ENCODE measurements at regions not wholly inside any gene's neighbourhood (a gene's known extent, or its start where the extent isn't known, plus 50 kb on each side); places are given as distances from the start of the nearest gene placed in this dataset.
"Not testable (repeated sequence)": the region's sequence is repeated elsewhere in the genome, so short reads cannot be mapped to it uniquely, and the experiment has no call there.

- TF ChIP-seq, protein P1, sequence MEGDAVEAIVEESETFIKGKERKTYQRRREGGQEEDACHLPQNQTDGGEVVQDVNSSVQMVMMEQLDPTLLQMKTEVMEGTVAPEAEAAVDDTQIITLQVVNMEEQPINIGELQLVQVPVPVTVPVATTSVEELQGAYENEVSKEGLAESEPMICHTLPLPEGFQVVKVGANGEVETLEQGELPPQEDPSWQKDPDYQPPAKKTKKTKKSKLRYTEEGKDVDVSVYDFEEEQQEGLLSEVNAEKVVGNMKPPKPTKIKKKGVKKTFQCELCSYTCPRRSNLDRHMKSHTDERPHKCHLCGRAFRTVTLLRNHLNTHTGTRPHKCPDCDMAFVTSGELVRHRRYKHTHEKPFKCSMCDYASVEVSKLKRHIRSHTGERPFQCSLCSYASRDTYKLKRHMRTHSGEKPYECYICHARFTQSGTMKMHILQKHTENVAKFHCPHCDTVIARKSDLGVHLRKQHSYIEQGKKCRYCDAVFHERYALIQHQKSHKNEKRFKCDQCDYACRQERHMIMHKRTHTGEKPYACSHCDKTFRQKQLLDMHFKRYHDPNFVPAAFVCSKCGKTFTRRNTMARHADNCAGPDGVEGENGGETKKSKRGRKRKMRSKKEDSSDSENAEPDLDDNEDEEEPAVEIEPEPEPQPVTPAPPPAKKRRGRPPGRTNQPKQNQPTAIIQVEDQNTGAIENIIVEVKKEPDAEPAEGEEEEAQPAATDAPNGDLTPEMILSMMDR (IDR thresholded peaks at IDR 0.05), result no peak
- Histone ChIP-seq H3K27me3 (no peaks in the 10 kb centered on the region), H3K4me1 (no peaks in the 10 kb centered on the region), H3K27ac (no peak overlapping the region), H3K4me3 (no peak overlapping the region), H3K9ac (ENCODE audit: low read depth in 2 of 2, low read length in 2 of 2) (no peak overlapping the region), H3K36me3 (no peaks in the 10 kb centered on the region), H3K9me3 (no peaks in the 10 kb centered on the region)
- intact Hi-C loops (cut with DNase I), result no loop called here
- no peak for DNase-seq
Measured at GRCh38 chr2:11877764-11878163, 131.3 kb downstream of the LPIN1 start.

GRCh38 chr2:11885253-11885652, 138.8 kb downstream of the LPIN1 start:
- H3K36me3 ChIP-seq; H3K27me3 ChIP-seq; H3K4me3 ChIP-seq; intact Hi-C loops (cut with DNase I); DNase-seq; H3K27ac ChIP-seq; H3K9ac ChIP-seq (ENCODE audit: low read depth in 2 of 2, low read length in 2 of 2); H3K4me1 ChIP-seq; H3K9me3 ChIP-seq: not testable (repeated sequence)

DNA sequence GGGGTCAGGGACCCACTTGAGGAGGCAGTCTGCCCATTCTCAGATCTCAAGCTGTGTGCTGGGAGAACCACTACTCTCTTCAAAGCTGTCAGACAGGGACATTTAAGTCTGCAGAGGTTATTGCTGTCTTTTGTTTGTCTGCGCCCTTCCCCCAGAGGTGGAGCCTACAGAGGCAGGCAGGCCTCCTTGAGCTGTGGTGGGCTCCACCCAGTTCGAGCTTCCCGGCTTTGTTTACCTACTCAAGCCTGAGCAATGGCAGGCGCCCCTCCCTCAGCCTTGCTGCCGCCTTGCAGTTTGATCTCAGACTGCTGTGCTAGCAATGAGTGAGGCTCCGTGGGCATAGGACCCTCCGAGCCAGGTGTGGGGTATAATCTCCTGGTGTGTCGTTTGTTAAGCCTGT, 140.5 kb downstream of the LPIN1 start:
- H3K9ac ChIP-seq (ENCODE audit: low read depth in 2 of 2, low read length in 2 of 2); H3K27me3 ChIP-seq; DNase-seq; intact Hi-C loops (cut with DNase I); H3K9me3 ChIP-seq; H3K4me3 ChIP-seq; H3K4me1 ChIP-seq; H3K27ac ChIP-seq; H3K36me3 ChIP-seq: not testable (repeated sequence)

GRCh38 chr2:11889101-11889850, 142.8 kb downstream of the LPIN1 start:
- no peak for DNase-seq
- H3K36me3 ChIP-seq, result no peaks in the 10 kb centered on the region
- intact Hi-C loops (cut with DNase I), result no loop called here
- H3K27me3 ChIP-seq, result no peaks in the 10 kb centered on the region
- no peak overlapping the region for H3K4me3 ChIP-seq
- TF ChIP-seq, protein P1 (IDR thresholded peaks at IDR 0.05), result no peak
- H3K4me1 ChIP-seq, result no peaks in the 10 kb centered on the region
- no peak overlapping the region for H3K9ac ChIP-seq (ENCODE audit: low read depth in 2 of 2, low read length in 2 of 2)
- no peaks in the 10 kb centered on the region for H3K9me3 ChIP-seq
- no peak overlapping the region for H3K27ac ChIP-seq

GRCh38 chr2:11889854-11890253, 143.4 kb downstream of the LPIN1 start:
- Histone ChIP-seq H3K9me3 (no peaks in the 10 kb centered on the region), H3K4me3 (no peak overlapping the region), H3K27ac (no peak overlapping the region), H3K36me3 (no peaks in the 10 kb centered on the region), H3K9ac (ENCODE audit: low read depth in 2 of 2, low read length in 2 of 2) (no peak overlapping the region), H3K4me1 (no peaks in the 10 kb centered on the region), H3K27me3 (no peaks in the 10 kb centered on the region)
- intact Hi-C loops (cut with DNase I), result no loop called here
- TF ChIP-seq, protein P1 (IDR thresholded peaks at IDR 0.05), result no peak
- no peak for DNase-seq

GRCh38 chr2:11891028-11891427, 144.6 kb downstream of the LPIN1 start:
- H3K27ac ChIP-seq, result no peak overlapping the region
- H3K36me3 ChIP-seq, result no peaks in the 10 kb centered on the region
- H3K27me3 ChIP-seq, result no peaks in the 10 kb centered on the region
- no peak overlapping the region for H3K4me3 ChIP-seq
- DNase-seq, result no peak
- TF ChIP-seq, protein P1 (IDR thresholded peaks at IDR 0.05), result no peak
- intact Hi-C loops (cut with DNase I), result no loop called here
- no peak overlapping the region for H3K9ac ChIP-seq (ENCODE audit: low read depth in 2 of 2, low read length in 2 of 2)
- H3K4me1 ChIP-seq, result no peaks in the 10 kb centered on the region
- no peaks in the 10 kb centered on the region for H3K9me3 ChIP-seq

All from colonic mucosa (tissue), 4 donors.